AG04449 (cell line): ENCODE measurements at regions not wholly inside any gene's neighbourhood (a gene's known extent, or its start where the extent isn't known, plus 50 kb on each side); places are given as distances from the start of the nearest gene placed in this dataset.

Experiments used
- CTCF ChIA-PET: fragments of 350-600 bp; formaldehyde crosslinking; extraction: SDS; loops from one replicate; lab custom pipeline; 2021; ENCODE audit warnings: antibody characterized with exemption; lab: Yijun Ruan, JAX
- POLR2A ChIA-PET: fragments of 400-600, 350-600 bp; formaldehyde crosslinking; extraction: SDS; loops from one replicate; lab custom pipeline; 2020; ENCODE audit warnings: antibody characterized with exemption, inconsistent platforms; lab: Yijun Ruan, JAX
- DNase-seq: peaks from one replicate; pipeline ENCODE4 v3.0.0-alpha.2; 2010; ENCODE audit warnings: low read depth, low spot score
- H3K4me3 ChIP-seq: 2 replicates; pipeline ENCODE4 v1.5.1; 2011; ENCODE audit warnings: low read depth, mild to moderate bottlenecking, control low read depth, low read length
- TF ChIP-seq, protein P1 (sequence below): IDR thresholded peaks from one replicate; pipeline ENCODE4 v1.5.1; 2011; ENCODE audit warnings: mild to moderate bottlenecking, moderate library complexity, low read length, control low read depth, inconsistent platforms; ENCODE audit not compliant: insufficient read depth; ENCODE audit errors: missing control alignments

DNA sequence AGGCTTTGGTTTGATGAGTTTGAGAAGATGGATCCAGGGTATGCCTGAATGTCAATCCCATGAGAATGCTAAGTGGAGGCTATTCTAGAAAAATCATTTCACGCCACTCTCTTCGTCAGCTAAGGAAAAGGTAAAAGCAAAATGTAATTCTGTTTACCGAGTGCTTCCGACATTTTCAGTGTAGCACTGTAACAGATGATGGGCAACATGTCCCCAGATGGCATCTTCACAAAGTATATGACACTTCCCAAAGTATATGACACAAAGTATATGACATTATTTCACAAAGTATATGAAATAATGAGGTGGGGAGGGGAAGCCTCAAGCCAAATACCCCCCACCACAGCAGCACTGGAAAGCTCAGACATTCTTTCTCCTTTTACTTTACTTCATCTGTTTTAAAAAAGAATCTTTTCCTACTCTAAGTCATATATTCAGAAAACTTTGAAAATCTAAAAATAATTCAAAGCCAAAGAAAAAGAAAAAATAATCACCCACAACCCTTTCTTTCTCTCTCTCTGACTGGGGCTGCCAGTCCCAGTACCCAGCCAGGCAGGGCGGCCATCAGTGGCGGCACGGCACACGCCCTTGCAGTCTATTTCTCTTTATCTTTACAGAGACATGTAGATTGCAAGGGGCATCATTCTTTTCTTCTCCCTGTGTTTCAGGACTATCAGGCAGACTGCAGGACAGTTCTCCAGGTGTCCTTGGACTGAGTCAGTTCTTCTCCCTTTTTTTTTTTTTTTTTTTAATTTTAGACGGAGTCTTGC is 179.8 kb downstream of the SNX10 start:
- no peak for DNase-seq
- ChIA-PET CTCF (no interaction called here), POLR2A (interaction anchor here (0.7 kb wide), 1 partner anchor 32 kb away, joined by 4 read pairs; no protein-coding TSS in a partner anchor)
- TF ChIP-seq, protein P1, sequence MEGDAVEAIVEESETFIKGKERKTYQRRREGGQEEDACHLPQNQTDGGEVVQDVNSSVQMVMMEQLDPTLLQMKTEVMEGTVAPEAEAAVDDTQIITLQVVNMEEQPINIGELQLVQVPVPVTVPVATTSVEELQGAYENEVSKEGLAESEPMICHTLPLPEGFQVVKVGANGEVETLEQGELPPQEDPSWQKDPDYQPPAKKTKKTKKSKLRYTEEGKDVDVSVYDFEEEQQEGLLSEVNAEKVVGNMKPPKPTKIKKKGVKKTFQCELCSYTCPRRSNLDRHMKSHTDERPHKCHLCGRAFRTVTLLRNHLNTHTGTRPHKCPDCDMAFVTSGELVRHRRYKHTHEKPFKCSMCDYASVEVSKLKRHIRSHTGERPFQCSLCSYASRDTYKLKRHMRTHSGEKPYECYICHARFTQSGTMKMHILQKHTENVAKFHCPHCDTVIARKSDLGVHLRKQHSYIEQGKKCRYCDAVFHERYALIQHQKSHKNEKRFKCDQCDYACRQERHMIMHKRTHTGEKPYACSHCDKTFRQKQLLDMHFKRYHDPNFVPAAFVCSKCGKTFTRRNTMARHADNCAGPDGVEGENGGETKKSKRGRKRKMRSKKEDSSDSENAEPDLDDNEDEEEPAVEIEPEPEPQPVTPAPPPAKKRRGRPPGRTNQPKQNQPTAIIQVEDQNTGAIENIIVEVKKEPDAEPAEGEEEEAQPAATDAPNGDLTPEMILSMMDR: no peak
- no peak overlapping the region for H3K4me3 ChIP-seq

DNA sequence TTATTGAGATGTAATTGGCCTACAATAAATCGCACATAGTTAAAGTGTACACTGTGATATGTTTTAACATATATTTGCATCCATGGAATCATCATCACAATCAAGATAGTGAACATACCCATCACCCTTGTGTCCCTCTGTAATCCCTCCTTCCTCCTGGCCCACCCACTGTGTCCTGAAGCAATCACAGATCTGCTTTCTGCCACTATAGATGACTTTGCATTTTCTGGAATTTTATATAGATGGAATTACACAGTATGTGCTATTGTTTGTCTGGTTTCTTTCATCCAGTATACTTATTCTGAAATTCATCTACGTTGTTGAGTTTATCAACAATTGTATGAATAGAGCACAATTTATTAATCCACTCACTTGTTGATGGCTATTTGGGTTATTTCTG is 181.3 kb downstream of the SNX10 start:
- ChIA-PET CTCF (no interaction called here), POLR2A (no interaction called here)
- TF ChIP-seq, protein P1: no peak
- no peak overlapping the region for H3K4me3 ChIP-seq
- DNase-seq: no peak

GRCh38 chr7:26476271-26476670 is 184.6 kb downstream of the SNX10 start:
- CTCF ChIA-PET: no interaction called here
- no peak overlapping the region for H3K4me3 ChIP-seq
- TF ChIP-seq, protein P1: no peak
- no peak for DNase-seq
- POLR2A ChIA-PET: no interaction called here

GRCh38 chr7:26477381-26477990 is 185.8 kb downstream of the SNX10 start:
- DNase-seq: no peak
- H3K4me3 ChIP-seq: no peak overlapping the region
- TF ChIP-seq, protein P1: no peak
- ChIA-PET POLR2A (no interaction called here), CTCF (no interaction called here)

GRCh38 chr7:26478550-26478949 is 186.9 kb downstream of the SNX10 start:
- no peak for DNase-seq
- TF ChIP-seq, protein P1: no peak
- POLR2A ChIA-PET: no interaction called here
- CTCF ChIA-PET: no interaction called here
- no peak overlapping the region for H3K4me3 ChIP-seq

GRCh38 chr7:26479581-26479980 is 187.9 kb downstream of the SNX10 start:
- TF ChIP-seq, protein P1: no peak
- DNase-seq: no peak
- ChIA-PET POLR2A (no interaction called here), CTCF (no interaction called here)
- H3K4me3 ChIP-seq: no peak overlapping the region
